ENCODE measurements at regions not wholly inside any gene's neighbourhood (a gene's known extent, or its start where the extent isn't known, plus 50 kb on each side); places are given as distances from the start of the nearest gene placed in this dataset.

GRCh38 chr4:33512397-33512796 is 2731.9 kb downstream of the ARAP2 start:
- no peak for TF ChIP-seq CTCF (IDR thresholded peaks at IDR 0.05; ENCODE audit: low read length)
- no peak for TF ChIP-seq EZH2 (IDR thresholded peaks at IDR 0.05; ENCODE audit: borderline replicate concordance, low read length)

Measured in OCI-LY1 (cell line).